Mammary epithelial cell (primary cell): ENCODE measurements at regions not wholly inside any gene's neighbourhood (a gene's known extent, or its start where the extent isn't known, plus 50 kb on each side); places are given as distances from the start of the nearest gene placed in this dataset.

Experiments
- EZH2 ChIP-seq: IDR thresholded peaks from 2 replicates; pipeline ENCODE4 v1.6.1; 2012; ENCODE audit warnings: low read length, inconsistent platforms, borderline replicate concordance
- TF ChIP-seq, protein P1 (sequence below), 2 donors: IDR thresholded peaks in 1 of 2; conservative IDR thresholded peaks in 1 of 2; 2 replicates each; pipeline ENCODE4 v1.5.1; 2011 to 2012; ENCODE audit warnings: inconsistent platforms in 2 of 2, low read length in 2 of 2, mild to moderate bottlenecking in 2 of 2, control low read depth in 1 of 2, low read depth in 1 of 2; ENCODE audit not compliant: insufficient read depth in 1 of 2; ENCODE audit errors: extremely low read depth in 1 of 2

- TF ChIP-seq, protein P1, sequence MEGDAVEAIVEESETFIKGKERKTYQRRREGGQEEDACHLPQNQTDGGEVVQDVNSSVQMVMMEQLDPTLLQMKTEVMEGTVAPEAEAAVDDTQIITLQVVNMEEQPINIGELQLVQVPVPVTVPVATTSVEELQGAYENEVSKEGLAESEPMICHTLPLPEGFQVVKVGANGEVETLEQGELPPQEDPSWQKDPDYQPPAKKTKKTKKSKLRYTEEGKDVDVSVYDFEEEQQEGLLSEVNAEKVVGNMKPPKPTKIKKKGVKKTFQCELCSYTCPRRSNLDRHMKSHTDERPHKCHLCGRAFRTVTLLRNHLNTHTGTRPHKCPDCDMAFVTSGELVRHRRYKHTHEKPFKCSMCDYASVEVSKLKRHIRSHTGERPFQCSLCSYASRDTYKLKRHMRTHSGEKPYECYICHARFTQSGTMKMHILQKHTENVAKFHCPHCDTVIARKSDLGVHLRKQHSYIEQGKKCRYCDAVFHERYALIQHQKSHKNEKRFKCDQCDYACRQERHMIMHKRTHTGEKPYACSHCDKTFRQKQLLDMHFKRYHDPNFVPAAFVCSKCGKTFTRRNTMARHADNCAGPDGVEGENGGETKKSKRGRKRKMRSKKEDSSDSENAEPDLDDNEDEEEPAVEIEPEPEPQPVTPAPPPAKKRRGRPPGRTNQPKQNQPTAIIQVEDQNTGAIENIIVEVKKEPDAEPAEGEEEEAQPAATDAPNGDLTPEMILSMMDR (conservative IDR thresholded peaks at IDR 0.05 in 1 of 2, IDR thresholded peaks at IDR 0.05 in 1 of 2; ENCODE audit: extremely low read depth in 1 of 2, insufficient read depth in 1 of 2, low read depth in 1 of 2, low read length in 2 of 2) = no peak
- no peak for TF ChIP-seq EZH2
Observed at GRCh38 chr16:86816930-86817625, 238.7 kb downstream of the FOXL1 start.
